Activated naive CD8-positive, alpha-beta T cell treated with anti-CD3 and anti-CD28 coated beads, Interleukin-2, amount 50 U/mL, for 24 hours (primary cell): ENCODE measurements at regions not wholly inside any gene's neighbourhood (a gene's known extent, or its start where the extent isn't known, plus 50 kb on each side); places are given as distances from the start of the nearest gene placed in this dataset.
A peak's percentile ranks its signal among the peaks of the same experiment; 100 is the strongest.
"Not testable (repeated sequence)": the region's sequence is repeated elsewhere in the genome, so short reads cannot be mapped to it uniquely, and the experiment has no call there.

Experiments used
- ATAC-seq: fragments of 150-1000 bp; cut with Tn5 transposase; one replicate; pipeline ENCODE4 v1.10.0; 2021
- DNase-seq: peaks from one replicate; pipeline ENCODE4 v3.0.0; 2021
- H3K27ac Mint-ChIP-seq: one replicate; pipeline ENCODE4 v1.8.0; 2021; ENCODE audit warnings: mild to moderate bottlenecking, mixed read lengths
- H3K27me3 Mint-ChIP-seq: one replicate; pipeline ENCODE4 v1.8.0; 2021; ENCODE audit warnings: mixed read lengths
- H3K36me3 Mint-ChIP-seq: one replicate; pipeline ENCODE4 v1.8.0; 2021; ENCODE audit warnings: low read depth, mixed read lengths
- H3K4me1 Mint-ChIP-seq: one replicate; pipeline ENCODE4 v1.8.0; 2021; ENCODE audit warnings: mixed read lengths
- H3K4me3 Mint-ChIP-seq: one replicate; pipeline ENCODE4 v1.8.0; 2021; ENCODE audit warnings: mild to moderate bottlenecking, moderate library complexity, mixed read lengths
- H3K9me3 Mint-ChIP-seq: one replicate; pipeline ENCODE4 v1.8.0; 2021; ENCODE audit warnings: mixed read lengths

GRCh38 chr5:34552686-34553085, 103.4 kb upstream of the RAI14 start:
- H3K36me3 Mint-ChIP-seq, result no peaks in the 10 kb centered on the region
- no peaks in the 10 kb centered on the region for H3K4me1 Mint-ChIP-seq
- ATAC-seq (peak; percentile 24), DNase-seq (no peak)
- no peak overlapping the region for H3K27ac Mint-ChIP-seq
- peaks cover 4% of the 10 kb centered on the region for H3K27me3 Mint-ChIP-seq
- no peak overlapping the region for H3K4me3 Mint-ChIP-seq
- H3K9me3 Mint-ChIP-seq, result no peaks in the 10 kb centered on the region

- Mint-ChIP-seq H3K4me1 (no peaks in the 10 kb centered on the region), H3K27me3 (peaks cover 6% of the 10 kb centered on the region), H3K9me3 (no peaks in the 10 kb centered on the region), H3K27ac (no peak overlapping the region), H3K36me3 (no peaks in the 10 kb centered on the region), H3K4me3 (no peak overlapping the region)
- ATAC-seq, result no peak
- DNase-seq, result no peak
Observed at GRCh38 chr5:34553581-34553980, 102.5 kb upstream of the RAI14 start.

GRCh38 chr5:34554641-34555040, 101.5 kb upstream of the RAI14 start:
- ATAC-seq (no peak), DNase-seq (no peak)
- Mint-ChIP-seq H3K4me1 (no peaks in the 10 kb centered on the region), H3K27me3 (peaks cover 3% of the 10 kb centered on the region), H3K4me3 (no peak overlapping the region), H3K27ac (no peak overlapping the region), H3K9me3 (no peaks in the 10 kb centered on the region), H3K36me3 (no peaks in the 10 kb centered on the region)

- ATAC-seq (no peak), DNase-seq (no peak)
- Mint-ChIP-seq H3K27ac (no peak overlapping the region), H3K4me1 (no peaks in the 10 kb centered on the region), H3K9me3 (no peaks in the 10 kb centered on the region), H3K4me3 (no peak overlapping the region), H3K27me3 (peaks cover 2% of the 10 kb centered on the region), H3K36me3 (no peaks in the 10 kb centered on the region)
Observed at GRCh38 chr5:34555699-34556508, 100.2 kb upstream of the RAI14 start.

- Mint-ChIP-seq H3K4me1 (no peaks in the 10 kb centered on the region), H3K4me3 (no peak overlapping the region), H3K36me3 (no peaks in the 10 kb centered on the region), H3K9me3 (no peaks in the 10 kb centered on the region), H3K27me3 (peaks cover 2% of the 10 kb centered on the region), H3K27ac (no peak overlapping the region)
- no peak for DNase-seq
- ATAC-seq, result no peak
Observed at GRCh38 chr5:34556509-34556782, 99.7 kb upstream of the RAI14 start.

- H3K4me1 Mint-ChIP-seq, H3K9me3 Mint-ChIP-seq, H3K27me3 Mint-ChIP-seq, ATAC-seq, H3K4me3 Mint-ChIP-seq, H3K36me3 Mint-ChIP-seq, DNase-seq, H3K27ac Mint-ChIP-seq: not testable (repeated sequence)
Observed at GRCh38 chr5:34561581-34561980, 94.5 kb upstream of the RAI14 start.

GRCh38 chr5:34562791-34563190, 93.3 kb upstream of the RAI14 start:
- Mint-ChIP-seq H3K4me1 (no peaks in the 10 kb centered on the region), H3K27me3 (peaks cover under 1% of the 10 kb centered on the region), H3K36me3 (no peaks in the 10 kb centered on the region), H3K4me3 (no peak overlapping the region), H3K27ac (no peak overlapping the region), H3K9me3 (no peaks in the 10 kb centered on the region)
- ATAC-seq, result no peak
- no peak for DNase-seq

- Mint-ChIP-seq H3K27me3 (no peaks in the 10 kb centered on the region), H3K27ac (no peak overlapping the region), H3K4me1 (no peaks in the 10 kb centered on the region), H3K4me3 (no peak overlapping the region), H3K36me3 (no peaks in the 10 kb centered on the region), H3K9me3 (no peaks in the 10 kb centered on the region)
- ATAC-seq, result no peak
- no peak for DNase-seq
Observed at GRCh38 chr5:34563269-34563668, 92.9 kb upstream of the RAI14 start.

- H3K4me3 Mint-ChIP-seq, result no peak overlapping the region
- H3K9me3 Mint-ChIP-seq, result no peaks in the 10 kb centered on the region
- ATAC-seq (no peak), DNase-seq (no peak)
- no peaks in the 10 kb centered on the region for H3K36me3 Mint-ChIP-seq
- no peaks in the 10 kb centered on the region for H3K27me3 Mint-ChIP-seq
- H3K4me1 Mint-ChIP-seq, result no peaks in the 10 kb centered on the region
- no peak overlapping the region for H3K27ac Mint-ChIP-seq
Observed at GRCh38 chr5:34563931-34564709, 92.0 kb upstream of the RAI14 start.

GRCh38 chr5:34564710-34565235, 91.4 kb upstream of the RAI14 start:
- no peaks in the 10 kb centered on the region for H3K27me3 Mint-ChIP-seq
- H3K4me1 Mint-ChIP-seq, result no peaks in the 10 kb centered on the region
- DNase-seq (no peak), ATAC-seq (no peak)
- no peaks in the 10 kb centered on the region for H3K36me3 Mint-ChIP-seq
- H3K4me3 Mint-ChIP-seq, result no peak overlapping the region
- H3K9me3 Mint-ChIP-seq, result no peaks in the 10 kb centered on the region
- H3K27ac Mint-ChIP-seq, result no peak overlapping the region

GRCh38 chr5:34570143-34570542, 86.0 kb upstream of the RAI14 start:
- DNase-seq (no peak), ATAC-seq (no peak)
- H3K27ac Mint-ChIP-seq, result no peak overlapping the region
- H3K9me3 Mint-ChIP-seq, result no peaks in the 10 kb centered on the region
- peaks cover 3% of the 10 kb centered on the region for H3K27me3 Mint-ChIP-seq
- peaks cover 11% of the 10 kb centered on the region for H3K4me1 Mint-ChIP-seq
- H3K36me3 Mint-ChIP-seq, result no peaks in the 10 kb centered on the region
- no peak overlapping the region for H3K4me3 Mint-ChIP-seq

- ATAC-seq, result no peak
- peaks cover 3% of the 10 kb centered on the region for H3K27me3 Mint-ChIP-seq
- no peak for DNase-seq
- no peaks in the 10 kb centered on the region for H3K36me3 Mint-ChIP-seq
- peaks cover 11% of the 10 kb centered on the region for H3K4me1 Mint-ChIP-seq
- H3K27ac Mint-ChIP-seq, result no peak overlapping the region
- H3K9me3 Mint-ChIP-seq, result no peaks in the 10 kb centered on the region
- H3K4me3 Mint-ChIP-seq, result no peak overlapping the region
Observed at GRCh38 chr5:34570721-34571676, 85.1 kb upstream of the RAI14 start.

- ATAC-seq (no peak), DNase-seq (no peak)
- Mint-ChIP-seq H3K4me3 (no peak overlapping the region), H3K9me3 (no peaks in the 10 kb centered on the region), H3K27me3 (peaks cover 3% of the 10 kb centered on the region), H3K27ac (no peak overlapping the region), H3K4me1 (peaks cover 11% of the 10 kb centered on the region), H3K36me3 (no peaks in the 10 kb centered on the region)
Observed at GRCh38 chr5:34571677-34572041, 84.5 kb upstream of the RAI14 start.

GRCh38 chr5:34574936-34575467, 81.1 kb upstream of the RAI14 start:
- ATAC-seq (no peak), DNase-seq (no peak)
- Mint-ChIP-seq H3K36me3 (no peaks in the 10 kb centered on the region), H3K4me1 (peaks cover 11% of the 10 kb centered on the region), H3K27ac (no peak overlapping the region), H3K9me3 (no peaks in the 10 kb centered on the region), H3K27me3 (peaks cover 3% of the 10 kb centered on the region), H3K4me3 (no peak overlapping the region)
